ENCODE measurements at regions not wholly inside any gene's neighbourhood (a gene's known extent, or its start where the extent isn't known, plus 50 kb on each side); places are given as distances from the start of the nearest gene placed in this dataset. TPM values are rescaled to one million over a fixed set of nuclear protein-coding genes. Genes with fewer than 3 reads are reported as not detected.

Small RNAs in the stretch of these regions (small RNA-seq; reads per million reads assigned to genes)
- not detected for gene RF00017
